ENCODE measurements at regions not wholly inside any gene's neighbourhood (a gene's known extent, or its start where the extent isn't known, plus 50 kb on each side); places are given as distances from the start of the nearest gene placed in this dataset.

DNA sequence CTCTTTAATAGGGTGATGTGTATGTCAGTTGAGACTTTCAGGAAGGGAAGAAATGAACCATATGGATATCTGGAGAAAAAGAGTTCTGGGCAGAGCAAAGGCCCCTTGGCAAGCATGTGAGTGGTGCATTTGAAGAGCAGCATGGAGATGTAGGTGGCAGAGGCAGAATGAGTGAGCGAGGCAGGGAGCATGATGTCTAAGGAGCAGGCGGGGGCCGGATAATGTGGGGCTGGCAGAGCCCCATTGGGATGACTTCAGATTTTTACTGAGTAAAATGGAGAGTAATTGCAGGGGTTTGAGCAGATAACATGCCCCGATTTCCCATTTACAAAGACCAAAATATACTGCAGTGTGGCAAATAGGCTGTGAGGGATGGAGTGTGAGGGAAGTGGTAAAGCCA, 52.9 kb upstream of the PLCL2 start:
- Histone ChIP-seq H2AFZ (ENCODE audit: low read depth, low read length, poor library complexity, severe bottlenecking) (no peak overlapping the region), H3K79me2 (ENCODE audit: insufficient read depth, low read length) (no peaks in the 10 kb centered on the region), H3K9ac (ENCODE audit: low read length) (no peak overlapping the region), H3K9me3 (ENCODE audit: control insufficient read depth in 1 of 2, insufficient read depth in 1 of 2, low read depth in 1 of 2, low read length in 2 of 2) (no peaks in the 10 kb centered on the region), H3K27me3 (ENCODE audit: insufficient read depth, low read length) (no peaks in the 10 kb centered on the region), H3K27ac (ENCODE audit: low read depth, low read length) (no peak overlapping the region), H3K4me3 (replicated peaks in 1 of 2; ENCODE audit: low read depth in 1 of 2, low read length in 2 of 2) (no peak overlapping the region), H3K4me2 (ENCODE audit: low read length) (no peak overlapping the region), H3K9me2 (ENCODE audit: insufficient read depth) (no peaks in the 10 kb centered on the region), H3K4me1 (ENCODE audit: control insufficient read depth in 1 of 2, insufficient read depth in 2 of 2, low read length in 2 of 2) (peaks cover 0 to 5% of the 10 kb centered on the region in 2 experiments; a peak in 1 of 4 replicates), H4K20me1 (ENCODE audit: insufficient read depth) (no peaks in the 10 kb centered on the region), H3K36me3 (ENCODE audit: control insufficient read depth in 1 of 2, insufficient read depth in 2 of 2, low read length in 2 of 2) (no peaks in the 10 kb centered on the region)
- ChIA-PET CTCF (no interaction called here), POLR2A (no interaction called here), RAD21 (ENCODE audit: low non-redundant PET in 1 of 2, low total read pairs in 2 of 2, uncharacterized antibody in 2 of 2, unreplicated experiment in 2 of 2) (interaction anchor here in 1 of 2 experiments (0.7 kb wide), 1 partner anchor 77 kb away, joined by 4 read pairs; no protein-coding TSS in a partner anchor)
- TF ChIP-seq, protein P1, sequence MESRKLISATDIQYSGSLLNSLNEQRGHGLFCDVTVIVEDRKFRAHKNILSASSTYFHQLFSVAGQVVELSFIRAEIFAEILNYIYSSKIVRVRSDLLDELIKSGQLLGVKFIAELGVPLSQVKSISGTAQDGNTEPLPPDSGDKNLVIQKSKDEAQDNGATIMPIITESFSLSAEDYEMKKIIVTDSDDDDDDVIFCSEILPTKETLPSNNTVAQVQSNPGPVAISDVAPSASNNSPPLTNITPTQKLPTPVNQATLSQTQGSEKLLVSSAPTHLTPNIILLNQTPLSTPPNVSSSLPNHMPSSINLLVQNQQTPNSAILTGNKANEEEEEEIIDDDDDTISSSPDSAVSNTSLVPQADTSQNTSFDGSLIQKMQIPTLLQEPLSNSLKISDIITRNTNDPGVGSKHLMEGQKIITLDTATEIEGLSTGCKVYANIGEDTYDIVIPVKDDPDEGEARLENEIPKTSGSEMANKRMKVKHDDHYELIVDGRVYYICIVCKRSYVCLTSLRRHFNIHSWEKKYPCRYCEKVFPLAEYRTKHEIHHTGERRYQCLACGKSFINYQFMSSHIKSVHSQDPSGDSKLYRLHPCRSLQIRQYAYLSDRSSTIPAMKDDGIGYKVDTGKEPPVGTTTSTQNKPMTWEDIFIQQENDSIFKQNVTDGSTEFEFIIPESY (IDR thresholded peaks at IDR 0.05; ENCODE audit: extremely low read depth, insufficient replicate concordance, low read length) = no peak
- no peak for TF ChIP-seq POLR2A (IDR thresholded peaks at IDR 0.05; ENCODE audit: borderline replicate concordance, extremely low read depth, insufficient read depth, insufficient read length)
- TF ChIP-seq RAD21 (IDR thresholded peaks at IDR 0.05; ENCODE audit: low read depth) = no peak
- no peak for TF ChIP-seq ZNF274 (IDR thresholded peaks at IDR 0.05; ENCODE audit: low read depth, low read length)
- TF ChIP-seq FOSL1 (IDR thresholded peaks at IDR 0.05; ENCODE audit: low read depth) = no peak
- TF ChIP-seq EZH2phosphoT487 (IDR thresholded peaks at IDR 0.05; ENCODE audit: borderline replicate concordance) = no peak
- TF ChIP-seq, protein P2, sequence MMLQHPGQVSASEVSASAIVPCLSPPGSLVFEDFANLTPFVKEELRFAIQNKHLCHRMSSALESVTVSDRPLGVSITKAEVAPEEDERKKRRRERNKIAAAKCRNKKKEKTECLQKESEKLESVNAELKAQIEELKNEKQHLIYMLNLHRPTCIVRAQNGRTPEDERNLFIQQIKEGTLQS (IDR thresholded peaks at IDR 0.05) = no peak
- TF ChIP-seq JUND (IDR thresholded peaks at IDR 0.05) = no peak
- no peak for TF ChIP-seq POLR2AphosphoS5 (IDR thresholded peaks at IDR 0.05; ENCODE audit: low read depth, low read length)
- TF ChIP-seq, protein P3, sequence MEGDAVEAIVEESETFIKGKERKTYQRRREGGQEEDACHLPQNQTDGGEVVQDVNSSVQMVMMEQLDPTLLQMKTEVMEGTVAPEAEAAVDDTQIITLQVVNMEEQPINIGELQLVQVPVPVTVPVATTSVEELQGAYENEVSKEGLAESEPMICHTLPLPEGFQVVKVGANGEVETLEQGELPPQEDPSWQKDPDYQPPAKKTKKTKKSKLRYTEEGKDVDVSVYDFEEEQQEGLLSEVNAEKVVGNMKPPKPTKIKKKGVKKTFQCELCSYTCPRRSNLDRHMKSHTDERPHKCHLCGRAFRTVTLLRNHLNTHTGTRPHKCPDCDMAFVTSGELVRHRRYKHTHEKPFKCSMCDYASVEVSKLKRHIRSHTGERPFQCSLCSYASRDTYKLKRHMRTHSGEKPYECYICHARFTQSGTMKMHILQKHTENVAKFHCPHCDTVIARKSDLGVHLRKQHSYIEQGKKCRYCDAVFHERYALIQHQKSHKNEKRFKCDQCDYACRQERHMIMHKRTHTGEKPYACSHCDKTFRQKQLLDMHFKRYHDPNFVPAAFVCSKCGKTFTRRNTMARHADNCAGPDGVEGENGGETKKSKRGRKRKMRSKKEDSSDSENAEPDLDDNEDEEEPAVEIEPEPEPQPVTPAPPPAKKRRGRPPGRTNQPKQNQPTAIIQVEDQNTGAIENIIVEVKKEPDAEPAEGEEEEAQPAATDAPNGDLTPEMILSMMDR (IDR thresholded peaks at IDR 0.05 in 2 of 3, conservative IDR thresholded peaks at IDR 0.05 in 1 of 3; ENCODE audit: borderline replicate concordance in 1 of 3, insufficient read depth in 1 of 3, low read depth in 2 of 3, low read length in 2 of 3) = no peak
- no peak for TF ChIP-seq CEBPB (IDR thresholded peaks at IDR 0.05; ENCODE audit: low read depth)
- TF ChIP-seq SRF (IDR thresholded peaks at IDR 0.05; ENCODE audit: low read depth) = no peak
- ATAC-seq = no peak
- intact Hi-C loops (cut with micrococcal nuclease) = no loop called here
- DNase-seq (ENCODE audit: low read depth, low spot score) = no peak
- no TSS peak for BruUV-seq (replicated peaks)

Data from HCT116 (cell line).